GM23248 (cell line): ENCODE measurements at regions not wholly inside any gene's neighbourhood (a gene's known extent, or its start where the extent isn't known, plus 50 kb on each side); places are given as distances from the start of the nearest gene placed in this dataset.

Experiments used
- DNase-seq: peaks from one replicate; pipeline ENCODE4 v3.0.0-alpha.2; 2015
- H2AFZ ChIP-seq: fragments of 200-600 bp; sonication (generic); 2 replicates; pipeline ENCODE4 v1.6.1; 2016; ENCODE audit warnings: antibody characterized with exemption
- H3F3A ChIP-seq: fragments of 200-600 bp; sonication (generic); 2 replicates; pipeline ENCODE4 v1.6.1; 2016; ENCODE audit warnings: mild to moderate bottlenecking, antibody characterized with exemption, mixed run types; ENCODE audit not compliant: insufficient read depth
- H3K27ac ChIP-seq: fragments of 200-600 bp; sonication (generic); 2 replicates; pipeline ENCODE4 v1.5.1; 2016; ENCODE audit warnings: mild to moderate bottlenecking
- H3K27me3 ChIP-seq: fragments of 200-600 bp; sonication (generic); replicated peaks from 2 replicates; pipeline ENCODE4 v1.6.1; 2016; ENCODE audit warnings: mild to moderate bottlenecking; ENCODE audit not compliant: insufficient read depth
- H3K36me3 ChIP-seq: fragments of 200-600 bp; sonication (generic); 2 replicates; pipeline ENCODE4 v1.6.1; 2016; ENCODE audit warnings: low read depth, mild to moderate bottlenecking
- H3K4me1 ChIP-seq: fragments of 200-600 bp; sonication (generic); 2 replicates; pipeline ENCODE4 v1.6.1; 2016; ENCODE audit warnings: mild to moderate bottlenecking; ENCODE audit not compliant: insufficient read depth
- H3K4me2 ChIP-seq: fragments of 200-600 bp; sonication (generic); one replicate; pipeline ENCODE4 v1.6.1; 2016; ENCODE audit warnings: mild to moderate bottlenecking; ENCODE audit not compliant: unreplicated experiment
- H3K4me3 ChIP-seq: fragments of 200-600 bp; sonication (generic); 2 replicates; pipeline ENCODE4 v1.5.1; 2016; ENCODE audit warnings: mild to moderate bottlenecking
- H3K79me2 ChIP-seq: fragments of 200-600 bp; sonication (generic); 2 replicates; pipeline ENCODE4 v1.6.1; 2016; ENCODE audit warnings: mild to moderate bottlenecking; ENCODE audit not compliant: insufficient read depth
- H3K9ac ChIP-seq: fragments of 200-600 bp; sonication (generic); 2 replicates; pipeline ENCODE4 v1.6.1; 2016; ENCODE audit warnings: mild to moderate bottlenecking
- H3K9me2 ChIP-seq: fragments of 200-600 bp; sonication (generic); 2 replicates; pipeline ENCODE4 v1.6.1; 2016; ENCODE audit warnings: mixed run types, mild to moderate bottlenecking, moderate library complexity; ENCODE audit not compliant: insufficient read depth
- H3K9me3 ChIP-seq: fragments of 200-600 bp; sonication (generic); one replicate; pipeline ENCODE4 v1.6.1; 2017; ENCODE audit warnings: low read depth
- H4K20me1 ChIP-seq: fragments of 200-600 bp; sonication (generic); 2 replicates; pipeline ENCODE4 v1.6.0; 2016; ENCODE audit not compliant: insufficient read depth
- EZH2 ChIP-seq: fragments of 200-600 bp; sonication (generic); IDR thresholded peaks from 2 replicates; pipeline ENCODE4 v1.6.1; 2018; ENCODE audit warnings: antibody characterized with exemption, mild to moderate bottlenecking; ENCODE audit not compliant: insufficient read depth, poor library complexity, severe bottlenecking
- EZH2phosphoT487 ChIP-seq: fragments of 200-600 bp; sonication (generic); IDR thresholded peaks from 2 replicates; pipeline ENCODE4 v1.6.1; 2018; ENCODE audit warnings: antibody characterized with exemption, moderate library complexity, mild to moderate bottlenecking, low read depth; ENCODE audit not compliant: insufficient read depth
- WGBS, 2 experiments: methylation state at CpG; one replicate each; pipeline ENCODE4 v1.1.6; 2015 to 2017; ENCODE audit warnings: low lambda C conversion rate in 2 of 2, low coverage in 1 of 2; ENCODE audit errors: missing lambda C conversion rate in 2 of 2; 5-methylcytosine and 5-hydroxymethylcytosine counted together
- in situ Hi-C: fragments of 300-500 bp; cut with MboI; formaldehyde crosslinking; loops from 2 replicates; pipeline ENCODE4 v1.15.0; 2020

DNA sequence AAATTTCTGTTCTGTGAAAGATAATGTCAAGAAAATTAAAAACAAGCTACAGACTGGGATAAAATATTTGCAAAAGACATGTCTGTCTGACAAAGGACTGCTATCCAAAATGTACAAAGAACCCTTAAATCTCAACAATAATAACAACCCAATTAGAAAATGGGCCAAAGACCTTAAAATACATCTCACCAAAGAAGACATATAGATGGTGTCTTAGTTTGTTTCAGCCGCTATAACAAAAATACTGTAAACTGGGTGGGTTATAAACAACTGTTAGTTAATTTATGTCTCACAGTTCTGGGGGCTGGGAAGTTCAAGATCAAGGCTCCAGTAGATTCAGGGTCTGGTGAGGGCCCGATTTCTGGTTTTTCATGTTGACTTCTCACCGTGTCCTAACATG, 106.2 kb upstream of the AGTR1 start:
- 94 to 97% methylated on average over 3 of the region's 3 CpGs for WGBS, 2 experiments
- H3K27ac ChIP-seq = no peak overlapping the region
- H3K9me3 ChIP-seq = no peaks in the 10 kb centered on the region
- no peak overlapping the region for H3K9ac ChIP-seq
- no peak overlapping the region for H3K4me2 ChIP-seq
- no peaks in the 10 kb centered on the region for H3K4me1 ChIP-seq
- in situ Hi-C loops = no loop called here
- no peaks in the 10 kb centered on the region for H3F3A ChIP-seq
- H3K4me3 ChIP-seq = no peak overlapping the region
- H3K27me3 ChIP-seq = no peaks in the 10 kb centered on the region
- no peaks in the 10 kb centered on the region for H3K36me3 ChIP-seq
- no peak for TF ChIP-seq EZH2phosphoT487
- no peak for TF ChIP-seq EZH2
- H2AFZ ChIP-seq = no peak overlapping the region
- no peaks in the 10 kb centered on the region for H4K20me1 ChIP-seq
- no peaks in the 10 kb centered on the region for H3K9me2 ChIP-seq
- no peaks in the 10 kb centered on the region for H3K79me2 ChIP-seq
- no peak for DNase-seq

DNA sequence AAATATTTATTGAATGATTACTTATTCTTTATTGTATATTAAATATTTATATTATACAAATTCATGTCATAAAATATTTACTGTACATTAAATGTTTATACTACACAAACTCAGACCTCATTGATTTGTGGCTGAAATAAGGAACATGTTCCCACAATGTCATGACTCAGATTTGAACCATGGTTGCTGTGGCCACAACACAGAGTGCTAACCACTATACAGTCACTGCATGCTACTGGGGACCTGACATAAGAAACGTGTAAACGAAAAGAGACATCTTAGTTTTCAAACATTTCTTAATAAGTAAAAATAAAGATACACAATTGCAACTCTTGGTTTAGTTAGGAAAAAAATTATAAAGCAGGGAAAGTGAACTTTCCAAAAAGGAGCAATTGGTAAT, 99.1 kb upstream of the AGTR1 start:
- WGBS, 2 experiments = 91 to 96% methylated on average over 2 of the region's 2 CpGs
- peaks cover 11% of the 10 kb centered on the region; the same call in 1 of the 2 replicates for H3K4me1 ChIP-seq
- H3K9me2 ChIP-seq = no peaks in the 10 kb centered on the region
- no peak overlapping the region for H3K27ac ChIP-seq
- H3K4me3 ChIP-seq = no peak overlapping the region
- no peaks in the 10 kb centered on the region for H4K20me1 ChIP-seq
- H3K4me2 ChIP-seq = no peak overlapping the region
- H3K9me3 ChIP-seq = no peaks in the 10 kb centered on the region
- no peaks in the 10 kb centered on the region for H3F3A ChIP-seq
- TF ChIP-seq EZH2 (no peak), EZH2phosphoT487 (no peak)
- no peak overlapping the region for H3K9ac ChIP-seq
- no peak overlapping the region for H2AFZ ChIP-seq
- no peaks in the 10 kb centered on the region for H3K27me3 ChIP-seq
- in situ Hi-C loops = no loop called here
- no peak for DNase-seq
- no peaks in the 10 kb centered on the region for H3K36me3 ChIP-seq
- H3K79me2 ChIP-seq = no peaks in the 10 kb centered on the region

DNA sequence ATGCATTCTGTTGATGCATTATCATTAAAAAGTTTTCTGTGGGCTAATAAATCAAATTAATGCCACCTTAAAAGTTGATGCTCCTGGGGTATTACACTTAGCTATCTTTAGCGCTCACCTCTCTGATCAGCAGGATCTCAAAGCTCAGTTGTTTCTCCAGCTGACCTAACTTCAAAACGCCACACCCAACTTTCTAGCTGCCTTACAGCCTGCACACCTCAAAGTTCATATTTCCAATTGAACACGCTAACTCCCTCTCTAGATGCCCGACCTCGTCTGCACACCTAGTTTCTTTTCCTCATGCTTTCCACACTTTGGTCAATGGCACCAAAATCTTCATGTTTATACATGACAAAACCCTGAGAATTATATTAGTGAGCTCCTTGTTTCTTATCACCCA, 98.2 kb upstream of the AGTR1 start:
- H2AFZ ChIP-seq = no peak overlapping the region
- H3K9me2 ChIP-seq = no peaks in the 10 kb centered on the region
- TF ChIP-seq EZH2phosphoT487 (no peak), EZH2 (no peak)
- H3K27me3 ChIP-seq = no peaks in the 10 kb centered on the region
- 86 to 87% methylated on average over 5 of the region's 5 CpGs for WGBS, 2 experiments
- in situ Hi-C loops = no loop called here
- H3K36me3 ChIP-seq = no peaks in the 10 kb centered on the region
- no peak overlapping the region for H3K4me3 ChIP-seq
- H3K79me2 ChIP-seq = no peaks in the 10 kb centered on the region
- H3K9me3 ChIP-seq = no peaks in the 10 kb centered on the region
- no peaks in the 10 kb centered on the region for H4K20me1 ChIP-seq
- H3F3A ChIP-seq = no peaks in the 10 kb centered on the region
- H3K9ac ChIP-seq = no peak overlapping the region
- H3K4me1 ChIP-seq = peaks cover 12% of the 10 kb centered on the region
- no peak overlapping the region for H3K4me2 ChIP-seq
- DNase-seq = no peak
- no peak overlapping the region for H3K27ac ChIP-seq

DNA sequence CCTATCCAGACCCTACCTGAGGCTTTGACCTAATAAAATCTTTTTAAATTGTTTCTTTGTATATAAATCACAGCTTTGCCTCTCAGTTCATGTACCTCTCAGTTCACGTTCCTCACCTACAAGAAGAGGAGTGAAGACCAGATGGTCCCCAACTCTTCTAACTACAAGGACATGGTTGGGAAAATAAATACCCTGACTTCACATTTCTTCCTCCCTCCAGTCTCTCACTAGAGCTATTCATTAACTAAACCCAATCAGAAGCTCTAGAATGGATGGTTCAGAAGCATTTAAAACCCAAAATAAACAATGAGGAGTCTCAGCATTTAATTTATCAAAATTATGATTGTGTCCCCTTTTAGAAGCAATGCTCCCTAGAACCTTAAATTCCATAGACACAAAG, 97.3 kb upstream of the AGTR1 start:
- no peak overlapping the region for H3K4me2 ChIP-seq
- WGBS, 2 experiments = 86 to 90% methylated on average over 1 of the region's 1 CpG
- no peaks in the 10 kb centered on the region for H4K20me1 ChIP-seq
- no peaks in the 10 kb centered on the region for H3F3A ChIP-seq
- no peak for TF ChIP-seq EZH2phosphoT487
- TF ChIP-seq EZH2 = no peak
- H3K27me3 ChIP-seq = no peaks in the 10 kb centered on the region
- no peak for DNase-seq
- peaks cover 16% of the 10 kb centered on the region for H3K4me1 ChIP-seq
- H3K4me3 ChIP-seq = no peak overlapping the region
- no peak overlapping the region for H3K9ac ChIP-seq
- in situ Hi-C loops = no loop called here
- H3K9me3 ChIP-seq = no peaks in the 10 kb centered on the region
- H3K79me2 ChIP-seq = no peaks in the 10 kb centered on the region
- H3K9me2 ChIP-seq = no peaks in the 10 kb centered on the region
- no peaks in the 10 kb centered on the region for H3K36me3 ChIP-seq
- no peak overlapping the region for H2AFZ ChIP-seq
- H3K27ac ChIP-seq = no peak overlapping the region
